Cardiac fibroblast (primary cell): ENCODE measurements at regions not wholly inside any gene's neighbourhood (a gene's known extent, or its start where the extent isn't known, plus 50 kb on each side); places are given as distances from the start of the nearest gene placed in this dataset.

Source experiments
- DNase-seq, 2 donors: peaks; one replicate each; pipeline versions ENCODE4 v3.0.0 to v3.0.0-alpha.2; 2010; ENCODE audit warnings: low read depth in 2 of 2
- H3K4me3 ChIP-seq, 2 donors: replicated peaks in 1 of 2; 1 replicate in 1 of 2; 2 replicates in 1 of 2; pipeline ENCODE4 v1.5.1; 2011; ENCODE audit warnings: low read depth in 2 of 2, low read length in 2 of 2, mild to moderate bottlenecking in 2 of 2, moderate library complexity in 1 of 2
- TF ChIP-seq, protein P1 (sequence below): IDR thresholded peaks from one replicate; pipeline ENCODE4 v1.5.1; 2011; ENCODE audit warnings: low read depth, mild to moderate bottlenecking, low read length, inconsistent platforms

DNA sequence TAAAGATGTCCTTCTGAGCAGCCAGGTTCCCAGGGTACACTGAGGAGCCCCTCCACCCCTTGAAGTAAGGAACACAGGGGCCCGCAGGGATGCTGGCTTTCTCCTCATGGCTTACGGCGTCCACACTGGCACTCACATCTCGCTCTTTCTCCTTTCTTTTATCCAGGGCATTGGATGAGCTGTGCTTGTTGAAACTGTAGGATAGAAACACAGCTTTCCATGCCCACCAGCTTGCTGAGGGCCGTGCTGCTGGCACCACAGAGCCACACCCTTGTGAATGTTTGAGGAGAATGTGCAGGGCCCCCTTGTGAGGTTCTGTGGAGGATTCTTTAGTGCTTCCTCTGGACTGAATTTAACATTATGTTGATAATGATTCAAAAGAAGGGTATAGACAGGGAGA is 51.7 kb upstream of the B3GAT1 start:
- no peak for DNase-seq
- TF ChIP-seq, protein P1, sequence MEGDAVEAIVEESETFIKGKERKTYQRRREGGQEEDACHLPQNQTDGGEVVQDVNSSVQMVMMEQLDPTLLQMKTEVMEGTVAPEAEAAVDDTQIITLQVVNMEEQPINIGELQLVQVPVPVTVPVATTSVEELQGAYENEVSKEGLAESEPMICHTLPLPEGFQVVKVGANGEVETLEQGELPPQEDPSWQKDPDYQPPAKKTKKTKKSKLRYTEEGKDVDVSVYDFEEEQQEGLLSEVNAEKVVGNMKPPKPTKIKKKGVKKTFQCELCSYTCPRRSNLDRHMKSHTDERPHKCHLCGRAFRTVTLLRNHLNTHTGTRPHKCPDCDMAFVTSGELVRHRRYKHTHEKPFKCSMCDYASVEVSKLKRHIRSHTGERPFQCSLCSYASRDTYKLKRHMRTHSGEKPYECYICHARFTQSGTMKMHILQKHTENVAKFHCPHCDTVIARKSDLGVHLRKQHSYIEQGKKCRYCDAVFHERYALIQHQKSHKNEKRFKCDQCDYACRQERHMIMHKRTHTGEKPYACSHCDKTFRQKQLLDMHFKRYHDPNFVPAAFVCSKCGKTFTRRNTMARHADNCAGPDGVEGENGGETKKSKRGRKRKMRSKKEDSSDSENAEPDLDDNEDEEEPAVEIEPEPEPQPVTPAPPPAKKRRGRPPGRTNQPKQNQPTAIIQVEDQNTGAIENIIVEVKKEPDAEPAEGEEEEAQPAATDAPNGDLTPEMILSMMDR: no peak
- H3K4me3 ChIP-seq: no peak overlapping the region
